ENCODE measurements at regions not wholly inside any gene's neighbourhood (a gene's known extent, or its start where the extent isn't known, plus 50 kb on each side); places are given as distances from the start of the nearest gene placed in this dataset.
A peak's percentile ranks its signal among the peaks of the same experiment; 100 is the strongest.

- DNase-seq (ENCODE audit: low read depth, low spot score), result no peak
These were observed 110.7 kb downstream of the SIPA1L2 start for GRCh38 chr1:232519186-232519585.

GRCh38 chr1:232518349-232518748, 111.6 kb downstream of the SIPA1L2 start:
- no peak for DNase-seq (ENCODE audit: low read depth, low spot score)

- DNase-seq (ENCODE audit: low read depth, low spot score), result no peak
These were observed 112.7 kb downstream of the SIPA1L2 start for GRCh38 chr1:232517204-232517603.

- no peak for DNase-seq (ENCODE audit: low read depth, low spot score)
These were observed 114.2 kb downstream of the SIPA1L2 start for GRCh38 chr1:232515706-232516105.

- DNase-seq (ENCODE audit: low read depth, low spot score), result no peak
These were observed 117.2 kb downstream of the SIPA1L2 start for GRCh38 chr1:232512712-232513111.

- DNase-seq (ENCODE audit: low read depth, low spot score), result no peak
These were observed 118.8 kb downstream of the SIPA1L2 start for GRCh38 chr1:232511172-232511571.

GRCh38 chr1:232510367-232511110, 119.4 kb downstream of the SIPA1L2 start:
- DNase-seq (ENCODE audit: low read depth, low spot score), result no peak

- peak; percentile 64 for DNase-seq (ENCODE audit: low read depth, low spot score)
These were observed 120.4 kb downstream of the SIPA1L2 start for GRCh38 chr1:232509570-232509969.

GRCh38 chr1:232508130-232508701, 121.7 kb downstream of the SIPA1L2 start:
- DNase-seq (ENCODE audit: low read depth, low spot score), result no peak

GRCh38 chr1:232507571-232507970, 122.4 kb downstream of the SIPA1L2 start:
- DNase-seq (ENCODE audit: low read depth, low spot score), result no peak

- DNase-seq (ENCODE audit: low read depth, low spot score), result no peak
These were observed 124.0 kb downstream of the SIPA1L2 start for GRCh38 chr1:232505884-232506283.

GRCh38 chr1:232504651-232505050, 125.3 kb downstream of the SIPA1L2 start:
- no peak for DNase-seq (ENCODE audit: low read depth, low spot score)

GRCh38 chr1:232503497-232503896, 126.4 kb downstream of the SIPA1L2 start:
- DNase-seq (ENCODE audit: low read depth, low spot score), result no peak

- DNase-seq (ENCODE audit: low read depth, low spot score), result no peak
These were observed 128.1 kb downstream of the SIPA1L2 start for GRCh38 chr1:232501854-232502253.

- DNase-seq (ENCODE audit: low read depth, low spot score), result no peak
These were observed 130.7 kb downstream of the SIPA1L2 start for GRCh38 chr1:232499188-232499587.

GRCh38 chr1:232493869-232494268, 136.1 kb downstream of the SIPA1L2 start:
- no peak for DNase-seq (ENCODE audit: low read depth, low spot score)

- DNase-seq (ENCODE audit: low read depth, low spot score), result no peak
These were observed 140.7 kb downstream of the SIPA1L2 start for GRCh38 chr1:232489256-232489655.

- no peak for DNase-seq (ENCODE audit: low read depth, low spot score)
These were observed 142.7 kb downstream of the SIPA1L2 start for GRCh38 chr1:232487236-232487635.

GRCh38 chr1:232486454-232487207, 143.3 kb downstream of the SIPA1L2 start:
- no peak for DNase-seq (ENCODE audit: low read depth, low spot score)

GRCh38 chr1:232486006-232486405, 143.9 kb downstream of the SIPA1L2 start:
- DNase-seq (ENCODE audit: low read depth, low spot score), result no peak

GRCh38 chr1:232484856-232485255, 145.1 kb downstream of the SIPA1L2 start:
- DNase-seq (ENCODE audit: low read depth, low spot score), result no peak

GRCh38 chr1:232483826-232484225, 146.1 kb downstream of the SIPA1L2 start:
- DNase-seq (ENCODE audit: low read depth, low spot score), result no peak

- DNase-seq (ENCODE audit: low read depth, low spot score), result no peak
These were observed 148.8 kb downstream of the SIPA1L2 start for GRCh38 chr1:232481091-232481490.

All from ELF-1 (cell line).